Activated CD4-positive, alpha-beta T cell treated with anti-CD3 and anti-CD28 coated beads for 36 hours (primary cell): ENCODE measurements at regions not wholly inside any gene's neighbourhood (a gene's known extent, or its start where the extent isn't known, plus 50 kb on each side); places are given as distances from the start of the nearest gene placed in this dataset.

Experiments
- ATAC-seq: fragments of 200-7000 bp; cut with Tn5 transposase; one replicate; pipeline ENCODE4 v1.10.0; 2021; ENCODE audit warnings: mild to moderate bottlenecking, moderate library complexity
- CTCF ChIA-PET: fragments of 350-600 bp; sonication (Branson Sonifier 250); formaldehyde crosslinking; loops from one replicate; lab custom pipeline; 2021; ENCODE audit warnings: antibody characterized with exemption; lab: Charles Lee
- POLR2A ChIA-PET: fragments of 350-600 bp; sonication (Branson Sonifier 250); formaldehyde crosslinking; loops from one replicate; lab custom pipeline; 2021; ENCODE audit warnings: antibody characterized with exemption, inconsistent platforms; lab: Charles Lee
- DNase-seq: peaks from one replicate; pipeline ENCODE4 v3.0.0-alpha.2; 2020
- H3K27ac Mint-ChIP-seq: one replicate; pipeline ENCODE4 v1.8.0; 2021; ENCODE audit warnings: mixed read lengths
- H3K27me3 Mint-ChIP-seq: one replicate; pipeline ENCODE4 v1.8.0; 2021; ENCODE audit warnings: mixed read lengths
- H3K36me3 Mint-ChIP-seq: one replicate; pipeline ENCODE4 v1.8.0; 2021; ENCODE audit warnings: low read depth, mixed read lengths
- H3K4me1 Mint-ChIP-seq: one replicate; pipeline ENCODE4 v1.8.0; 2021; ENCODE audit warnings: mixed read lengths
- H3K4me3 Mint-ChIP-seq: one replicate; pipeline ENCODE4 v1.8.0; 2021; ENCODE audit warnings: mild to moderate bottlenecking, moderate library complexity, mixed read lengths
- H3K9me3 Mint-ChIP-seq: one replicate; pipeline ENCODE4 v1.8.0; 2021; ENCODE audit warnings: low read depth, mixed read lengths
- intact Hi-C, 2 experiments: fragments of 100-400 bp; cut with DNase I in 1 of 2; cut with micrococcal nuclease in 1 of 2; formaldehyde crosslinking; loops; one replicate each; pipeline versions ENCODE4 v1.14.2 to v1.15.1; 2022 to 2024; cut with DNase I, micrococcal nuclease

- Mint-ChIP-seq H3K27ac (no peak overlapping the region), H3K4me3 (no peak overlapping the region), H3K4me1 (no peaks in the 10 kb centered on the region), H3K36me3 (no peaks in the 10 kb centered on the region), H3K9me3 (peaks cover 3% of the 10 kb centered on the region), H3K27me3 (no peaks in the 10 kb centered on the region)
- ChIA-PET CTCF (no interaction called here), POLR2A (no interaction called here)
- DNase-seq (no peak), ATAC-seq (no peak)
- intact Hi-C loops, result no loop called here
Observed at GRCh38 chr13:103306163-103306562, 239.9 kb upstream of the SLC10A2 start.

GRCh38 chr13:103303078-103303651, 236.9 kb upstream of the SLC10A2 start:
- Mint-ChIP-seq H3K36me3 (no peaks in the 10 kb centered on the region), H3K9me3 (peaks cover 3% of the 10 kb centered on the region), H3K4me1 (no peaks in the 10 kb centered on the region), H3K27ac (no peak overlapping the region), H3K27me3 (no peaks in the 10 kb centered on the region), H3K4me3 (no peak overlapping the region)
- CTCF ChIA-PET, result interaction anchor here (0.6 kb wide), 1 partner anchor 29 kb away, joined by 3 read pairs; no protein-coding TSS in a partner anchor
- POLR2A ChIA-PET, result no interaction called here
- intact Hi-C loops, result no loop called here
- ATAC-seq (no peak), DNase-seq (no peak)

- Mint-ChIP-seq H3K4me1 (no peaks in the 10 kb centered on the region), H3K36me3 (no peaks in the 10 kb centered on the region), H3K27ac (no peak overlapping the region), H3K27me3 (no peaks in the 10 kb centered on the region), H3K4me3 (no peak overlapping the region), H3K9me3 (peaks cover 2% of the 10 kb centered on the region)
- POLR2A ChIA-PET, result no interaction called here
- DNase-seq (no peak), ATAC-seq (no peak)
- CTCF ChIA-PET, result interaction anchor here (0.6 kb wide), 1 partner anchor 29 kb away, joined by 3 read pairs; no protein-coding TSS in a partner anchor
- intact Hi-C loops, result no loop called here
Observed at GRCh38 chr13:103302676-103303075, 236.5 kb upstream of the SLC10A2 start.

- Mint-ChIP-seq H3K4me1 (no peaks in the 10 kb centered on the region), H3K27ac (no peak overlapping the region), H3K27me3 (no peaks in the 10 kb centered on the region), H3K4me3 (no peak overlapping the region), H3K9me3 (peaks cover 7% of the 10 kb centered on the region), H3K36me3 (no peaks in the 10 kb centered on the region)
- ChIA-PET POLR2A (interaction anchor here (0.6 kb wide), 1 partner anchor 1081 kb away, joined by 3 read pairs; no protein-coding TSS in a partner anchor), CTCF (no interaction called here)
- DNase-seq (no peak), ATAC-seq (no peak)
- intact Hi-C loops, result no loop called here
Observed at GRCh38 chr13:103299079-103299478, 232.9 kb upstream of the SLC10A2 start.

- ATAC-seq (no peak), DNase-seq (no peak)
- ChIA-PET CTCF (no interaction called here), POLR2A (no interaction called here)
- intact Hi-C loops, result no loop called here
- peaks cover 7% of the 10 kb centered on the region for H3K9me3 Mint-ChIP-seq
- H3K4me1 Mint-ChIP-seq, result no peaks in the 10 kb centered on the region
- H3K27ac Mint-ChIP-seq, result no peak overlapping the region
- H3K27me3 Mint-ChIP-seq, result no peaks in the 10 kb centered on the region
- H3K4me3 Mint-ChIP-seq, result no peak overlapping the region
- H3K36me3 Mint-ChIP-seq, result no peaks in the 10 kb centered on the region
Observed at GRCh38 chr13:103297083-103297482, 230.9 kb upstream of the SLC10A2 start.

GRCh38 chr13:103291798-103292572, 225.8 kb upstream of the SLC10A2 start:
- Mint-ChIP-seq H3K4me3 (no peak overlapping the region), H3K36me3 (no peaks in the 10 kb centered on the region), H3K4me1 (peaks cover 4% of the 10 kb centered on the region), H3K27me3 (no peaks in the 10 kb centered on the region), H3K27ac (no peak overlapping the region), H3K9me3 (peaks cover 9% of the 10 kb centered on the region)
- ATAC-seq (no peak), DNase-seq (no peak)
- CTCF ChIA-PET, result no interaction called here
- intact Hi-C loops, result no loop called here
- POLR2A ChIA-PET, result no interaction called here

- POLR2A ChIA-PET, result no interaction called here
- H3K4me1 Mint-ChIP-seq, result peaks cover 4% of the 10 kb centered on the region
- intact Hi-C loops, result no loop called here
- H3K4me3 Mint-ChIP-seq, result no peak overlapping the region
- H3K9me3 Mint-ChIP-seq, result peaks cover 4% of the 10 kb centered on the region
- CTCF ChIA-PET, result no interaction called here
- no peak for ATAC-seq
- no peak overlapping the region for H3K27ac Mint-ChIP-seq
- H3K27me3 Mint-ChIP-seq, result no peaks in the 10 kb centered on the region
- DNase-seq, result no peak
- no peaks in the 10 kb centered on the region for H3K36me3 Mint-ChIP-seq
Observed at GRCh38 chr13:103291226-103291625, 225.0 kb upstream of the SLC10A2 start.

GRCh38 chr13:103289681-103290080, 223.5 kb upstream of the SLC10A2 start:
- Mint-ChIP-seq H3K9me3 (peaks cover 4% of the 10 kb centered on the region), H3K4me1 (peaks cover 4% of the 10 kb centered on the region), H3K27ac (no peak overlapping the region), H3K27me3 (no peaks in the 10 kb centered on the region), H3K4me3 (no peak overlapping the region), H3K36me3 (no peaks in the 10 kb centered on the region)
- ATAC-seq, result no peak
- intact Hi-C loops, result no loop called here
- POLR2A ChIA-PET, result no interaction called here
- CTCF ChIA-PET, result no interaction called here
- DNase-seq, result no peak

GRCh38 chr13:103288114-103288513, 221.9 kb upstream of the SLC10A2 start:
- H3K36me3 Mint-ChIP-seq, result no peaks in the 10 kb centered on the region
- H3K27ac Mint-ChIP-seq, result no peak overlapping the region
- DNase-seq (no peak), ATAC-seq (no peak)
- intact Hi-C loops, result no loop called here
- ChIA-PET POLR2A (no interaction called here), CTCF (no interaction called here)
- peaks cover 4% of the 10 kb centered on the region for H3K4me1 Mint-ChIP-seq
- H3K27me3 Mint-ChIP-seq, result peaks cover 8% of the 10 kb centered on the region
- peaks cover 6% of the 10 kb centered on the region for H3K9me3 Mint-ChIP-seq
- no peak overlapping the region for H3K4me3 Mint-ChIP-seq

- Mint-ChIP-seq H3K4me1 (peaks cover 4% of the 10 kb centered on the region), H3K27ac (no peak overlapping the region), H3K9me3 (peaks cover 6% of the 10 kb centered on the region), H3K4me3 (no peak overlapping the region), H3K27me3 (peaks cover 10% of the 10 kb centered on the region), H3K36me3 (no peaks in the 10 kb centered on the region)
- DNase-seq (no peak), ATAC-seq (no peak)
- ChIA-PET POLR2A (no interaction called here), CTCF (no interaction called here)
- intact Hi-C loops, result no loop called here
Observed at GRCh38 chr13:103287659-103288058, 221.4 kb upstream of the SLC10A2 start.

- Mint-ChIP-seq H3K27me3 (peaks cover 10% of the 10 kb centered on the region), H3K36me3 (no peaks in the 10 kb centered on the region), H3K27ac (no peak overlapping the region), H3K9me3 (peaks cover 6% of the 10 kb centered on the region), H3K4me1 (peaks cover 4% of the 10 kb centered on the region), H3K4me3 (no peak overlapping the region)
- DNase-seq (no peak), ATAC-seq (no peak)
- CTCF ChIA-PET, result no interaction called here
- intact Hi-C loops, result loop anchor here in 1 of 2 experiments (5.0 kb wide), 1 partner anchor 1292 kb away; no protein-coding TSS in a partner anchor
- POLR2A ChIA-PET, result no interaction called here
Observed at GRCh38 chr13:103284466-103284865, 218.2 kb upstream of the SLC10A2 start.

- no peak overlapping the region for H3K27ac Mint-ChIP-seq
- peaks cover 6% of the 10 kb centered on the region for H3K9me3 Mint-ChIP-seq
- peaks cover 10% of the 10 kb centered on the region for H3K27me3 Mint-ChIP-seq
- ChIA-PET CTCF (interaction anchor here (0.7 kb wide), 1 partner anchor 18 kb away, joined by 3 read pairs; no protein-coding TSS in a partner anchor), POLR2A (no interaction called here)
- no peaks in the 10 kb centered on the region for H3K36me3 Mint-ChIP-seq
- no peak overlapping the region for H3K4me3 Mint-ChIP-seq
- intact Hi-C loops, result loop anchor here in 1 of 2 experiments (5.0 kb wide), 1 partner anchor 1291 kb away; no protein-coding TSS in a partner anchor
- DNase-seq (no peak), ATAC-seq (no peak)
- H3K4me1 Mint-ChIP-seq, result peaks cover 4% of the 10 kb centered on the region
Observed at GRCh38 chr13:103283451-103283820, 217.2 kb upstream of the SLC10A2 start.
